Thyroid gland (tissue), 4 donors: ENCODE measurements at regions not wholly inside any gene's neighbourhood (a gene's known extent, or its start where the extent isn't known, plus 50 kb on each side); places are given as distances from the start of the nearest gene placed in this dataset.

Source experiments
- DNase-seq, 2 donors: peaks; one replicate each; pipeline ENCODE4 v3.0.0-alpha.2; 2019
- H3K27ac ChIP-seq, 3 donors: fragments of 200-600 bp; sonication (generic); 1 replicate in 2 of 3; 2 replicates in 1 of 3; pipeline ENCODE4 v1.5.1; 2016 to 2019; ENCODE audit warnings: mild to moderate bottlenecking in 1 of 3, moderate library complexity in 1 of 3
- H3K27me3 ChIP-seq: fragments of 200-600 bp; sonication (generic); one replicate; pipeline ENCODE4 v1.5.1; 2019
- H3K36me3 ChIP-seq, 2 donors: fragments of 200-600 bp; sonication (generic); one replicate each; pipeline ENCODE4 v1.5.1; 2016 to 2019
- H3K4me1 ChIP-seq, 2 donors: fragments of 200-600 bp; sonication (generic); one replicate each; pipeline ENCODE4 v1.5.1; 2017 to 2019
- H3K4me3 ChIP-seq, 3 donors: fragments of 200-600 bp; sonication (generic); replicated peaks in 1 of 3; 1 replicate in 2 of 3; 2 replicates in 1 of 3; pipeline ENCODE4 v1.5.1; 2016; ENCODE audit warnings: mild to moderate bottlenecking in 1 of 3
- H3K9me3 ChIP-seq: fragments of 200-600 bp; sonication (generic); one replicate; pipeline ENCODE4 v1.5.1; 2017
- POLR2A ChIP-seq, 2 donors: fragments of 450-650 bp; IDR thresholded peaks; one replicate each; pipeline ENCODE4 v1.6.1; 2017; ENCODE audit warnings: antibody characterized with exemption in 2 of 2, mild to moderate bottlenecking in 2 of 2, moderate library complexity in 1 of 2
- WGBS, 2 donors: methylation state at CpG; one replicate each; pipeline ENCODE4 v1.1.5; 2017; 5-methylcytosine and 5-hydroxymethylcytosine counted together
- intact Hi-C: fragments of 100-400 bp; cut with DNase I; formaldehyde crosslinking; loops from one replicate; pipeline ENCODE4 v1.15.1; 2023
- TF ChIP-seq, protein P1 (sequence below), 6 experiments: fragments of 200-600 bp in 3 of 6; fragments of 450-650 bp in 3 of 6; sonication (generic) in 3 of 6; IDR thresholded peaks; one replicate each; pipeline ENCODE4 v1.5.1; 2016 to 2019; ENCODE audit warnings: antibody characterized with exemption in 6 of 6, mild to moderate bottlenecking in 2 of 6, inconsistent platforms in 1 of 6, moderate library complexity in 1 of 6

DNA sequence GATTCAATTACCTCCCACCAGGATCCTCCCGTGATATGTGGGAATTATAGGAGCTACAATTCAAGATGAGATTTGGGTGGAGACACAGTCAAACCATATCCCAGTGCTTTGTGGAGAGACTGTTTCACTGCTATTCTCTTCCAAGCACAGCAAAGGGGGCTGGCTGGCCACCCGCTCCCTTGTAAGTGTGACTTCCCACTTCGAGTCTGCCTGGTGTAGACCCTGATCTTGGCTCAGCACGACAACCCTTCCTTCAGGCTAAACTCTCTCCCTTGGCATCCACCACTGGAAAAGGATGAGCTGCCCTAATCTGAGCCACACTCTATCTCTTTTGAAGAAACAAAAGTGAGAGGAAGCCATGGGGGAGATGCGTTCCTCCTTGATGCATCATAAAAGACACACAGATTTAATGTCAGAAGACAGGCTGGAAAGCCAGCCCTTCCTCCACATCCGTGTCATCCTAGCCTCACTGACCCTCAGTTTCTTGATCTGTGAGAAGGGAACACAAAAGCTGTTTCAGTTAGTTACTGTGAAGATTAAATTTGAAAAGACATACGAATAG is 64.7 kb upstream of the CDON start:
- no peak for TF ChIP-seq POLR2A (IDR thresholded peaks at IDR 0.05)
- TF ChIP-seq, protein P1, sequence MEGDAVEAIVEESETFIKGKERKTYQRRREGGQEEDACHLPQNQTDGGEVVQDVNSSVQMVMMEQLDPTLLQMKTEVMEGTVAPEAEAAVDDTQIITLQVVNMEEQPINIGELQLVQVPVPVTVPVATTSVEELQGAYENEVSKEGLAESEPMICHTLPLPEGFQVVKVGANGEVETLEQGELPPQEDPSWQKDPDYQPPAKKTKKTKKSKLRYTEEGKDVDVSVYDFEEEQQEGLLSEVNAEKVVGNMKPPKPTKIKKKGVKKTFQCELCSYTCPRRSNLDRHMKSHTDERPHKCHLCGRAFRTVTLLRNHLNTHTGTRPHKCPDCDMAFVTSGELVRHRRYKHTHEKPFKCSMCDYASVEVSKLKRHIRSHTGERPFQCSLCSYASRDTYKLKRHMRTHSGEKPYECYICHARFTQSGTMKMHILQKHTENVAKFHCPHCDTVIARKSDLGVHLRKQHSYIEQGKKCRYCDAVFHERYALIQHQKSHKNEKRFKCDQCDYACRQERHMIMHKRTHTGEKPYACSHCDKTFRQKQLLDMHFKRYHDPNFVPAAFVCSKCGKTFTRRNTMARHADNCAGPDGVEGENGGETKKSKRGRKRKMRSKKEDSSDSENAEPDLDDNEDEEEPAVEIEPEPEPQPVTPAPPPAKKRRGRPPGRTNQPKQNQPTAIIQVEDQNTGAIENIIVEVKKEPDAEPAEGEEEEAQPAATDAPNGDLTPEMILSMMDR (IDR thresholded peaks at IDR 0.05): no peak
- Histone ChIP-seq H3K9me3 (no peaks in the 10 kb centered on the region), H3K4me3 (no peak overlapping the region), H3K4me1 (peaks cover 45 to 51% of the 10 kb centered on the region in 2 donors), H3K27ac (peak overlapping the region in 2 of 3 donors; percentile 8 to 52), H3K36me3 (no peaks in the 10 kb centered on the region), H3K27me3 (no peaks in the 10 kb centered on the region)
- no peak for DNase-seq
- WGBS, 2 donors: 85 to 90% methylated on average over 7 of the region's 7 CpGs
- intact Hi-C loops: no loop called here

DNA sequence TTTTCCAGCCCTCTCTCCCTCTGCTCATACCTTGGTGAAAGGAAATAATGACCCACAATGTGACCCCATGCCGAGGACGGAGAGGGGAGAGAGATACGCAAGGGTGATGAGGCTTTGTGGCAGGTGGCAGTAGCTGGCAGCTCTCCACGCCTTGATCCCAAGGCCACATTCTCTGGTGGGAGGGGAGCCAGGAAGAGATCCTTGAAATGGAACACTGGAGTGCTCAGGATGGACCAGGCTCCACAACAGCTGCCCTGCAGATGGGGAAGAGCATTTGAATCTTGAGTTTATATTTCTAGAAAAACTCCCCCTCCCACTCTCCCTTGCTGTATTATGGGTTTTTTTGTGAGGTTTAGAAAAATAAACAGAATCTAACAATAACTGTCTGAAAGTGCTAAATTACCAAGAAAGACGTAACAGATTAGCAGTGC is 61.6 kb upstream of the CDON start:
- no peak for TF ChIP-seq POLR2A (IDR thresholded peaks at IDR 0.05)
- TF ChIP-seq, protein P1 (IDR thresholded peaks at IDR 0.05): no peak
- peak overlapping the region in 1 of 3 donors; percentile 12 for H3K27ac ChIP-seq
- intact Hi-C loops: no loop called here

DNA sequence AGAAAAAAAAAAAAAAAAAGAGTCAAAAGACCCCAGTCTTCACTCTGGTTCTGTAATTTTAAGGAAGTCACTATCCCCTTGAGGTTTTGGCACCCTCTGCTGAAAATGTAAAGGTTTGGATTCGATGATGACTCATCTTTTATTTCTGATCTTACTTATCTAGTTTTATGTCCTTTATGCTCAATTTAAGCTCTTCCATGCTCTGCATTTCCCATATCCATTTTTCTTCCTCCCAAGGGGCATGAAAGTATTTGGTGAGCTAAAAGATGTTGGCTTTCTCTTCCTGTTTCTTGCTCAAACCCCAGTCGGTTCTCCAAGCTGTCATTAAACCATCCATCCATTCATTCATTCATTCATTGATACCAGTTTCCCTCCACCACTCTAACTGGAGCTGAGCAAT is 61.0 kb upstream of the CDON start:
- no peak overlapping the region for H3K4me3 ChIP-seq
- intact Hi-C loops: no loop called here
- peak overlapping the region in 1 of 3 donors; percentile 66 for H3K27ac ChIP-seq
- no peaks in the 10 kb centered on the region for H3K36me3 ChIP-seq
- no peak for DNase-seq
- 58 to 64% methylated on average over 2 of the region's 2 CpGs for WGBS, 2 donors
- no peaks in the 10 kb centered on the region for H3K27me3 ChIP-seq
- H3K9me3 ChIP-seq: no peaks in the 10 kb centered on the region
- peaks cover 24 to 30% of the 10 kb centered on the region in 2 donors for H3K4me1 ChIP-seq
- TF ChIP-seq, protein P1 (IDR thresholded peaks at IDR 0.05): no peak
- TF ChIP-seq POLR2A (IDR thresholded peaks at IDR 0.05): no peak

More for the DNA sequence above, 61.6 kb upstream of the CDON start:
- no peaks in the 10 kb centered on the region for H3K9me3 ChIP-seq
- WGBS, 2 donors: 38 to 53% methylated on average over 5 of the region's 5 CpGs
- H3K4me1 ChIP-seq: peaks cover 18 to 24% of the 10 kb centered on the region in 2 donors
- no peak overlapping the region for H3K4me3 ChIP-seq
- no peaks in the 10 kb centered on the region for H3K36me3 ChIP-seq
- DNase-seq: peak; percentile 74 to 76
- no peaks in the 10 kb centered on the region for H3K27me3 ChIP-seq

DNA sequence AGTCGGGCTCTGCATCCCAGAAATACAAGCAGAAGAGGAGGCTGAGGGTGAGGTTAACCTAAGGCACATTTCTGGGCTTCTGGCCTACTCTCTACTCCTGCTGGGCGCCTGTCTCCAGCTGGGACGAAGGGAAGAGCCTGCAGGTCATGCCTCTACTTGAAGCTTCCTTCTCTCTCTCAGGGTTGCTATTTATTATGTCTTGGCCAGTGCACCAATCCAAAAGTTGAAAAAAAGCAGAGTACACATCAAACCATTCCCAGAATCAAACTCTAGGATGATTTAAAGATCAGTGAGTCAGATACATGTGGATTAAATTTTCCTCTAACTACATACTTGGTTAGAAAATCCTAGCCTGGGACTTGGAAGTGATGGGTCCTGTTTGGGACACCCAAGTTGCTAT is 60.2 kb upstream of the CDON start:
- intact Hi-C loops: no loop called here

DNA sequence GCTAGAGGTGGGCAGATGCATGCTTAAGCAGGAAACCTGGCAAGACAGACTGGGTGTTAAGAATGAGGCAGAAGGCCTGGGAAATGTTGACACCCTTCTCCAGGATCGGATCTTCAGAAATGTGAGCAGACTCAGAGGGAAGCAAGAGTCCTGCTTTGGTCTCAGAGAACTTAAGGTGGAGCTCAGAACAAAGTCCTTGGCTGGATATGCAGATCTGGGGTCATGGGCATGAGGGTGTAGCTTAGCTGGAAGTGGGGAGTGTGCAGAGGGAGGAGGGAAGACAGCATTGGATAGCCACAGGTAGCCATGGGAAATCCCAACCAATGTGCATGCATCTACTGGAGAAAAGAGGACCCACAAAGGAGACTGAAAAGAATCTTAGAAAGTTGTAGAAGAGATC is 58.6 kb upstream of the CDON start:
- Histone ChIP-seq H3K9me3 (no peaks in the 10 kb centered on the region), H3K27me3 (no peaks in the 10 kb centered on the region), H3K27ac (no peak overlapping the region), H3K36me3 (no peaks in the 10 kb centered on the region), H3K4me1 (peaks cover 21 to 36% of the 10 kb centered on the region in 2 donors), H3K4me3 (no peak overlapping the region)
- TF ChIP-seq, protein P1 (IDR thresholded peaks at IDR 0.05): no peak
- TF ChIP-seq POLR2A (IDR thresholded peaks at IDR 0.05): no peak
- intact Hi-C loops: no loop called here
- no peak for DNase-seq
- WGBS, 2 donors: 44 to 95% methylated on average over 1 of the region's 1 CpG

More for the DNA sequence above, 60.2 kb upstream of the CDON start:
- Histone ChIP-seq H3K36me3 (no peaks in the 10 kb centered on the region), H3K9me3 (no peaks in the 10 kb centered on the region), H3K27me3 (no peaks in the 10 kb centered on the region), H3K4me1 (peaks cover 19 to 30% of the 10 kb centered on the region in 2 donors), H3K27ac (peak overlapping the region in 1 of 3 donors; percentile 66), H3K4me3 (no peak overlapping the region)
- TF ChIP-seq, protein P1 (IDR thresholded peaks at IDR 0.05): no peak
- TF ChIP-seq POLR2A (IDR thresholded peaks at IDR 0.05): no peak
- WGBS, 2 donors: 80 to 87% methylated on average over 3 of the region's 3 CpGs
- DNase-seq: no peak
